ENCODE measurements at regions not wholly inside any gene's neighbourhood (a gene's known extent, or its start where the extent isn't known, plus 50 kb on each side); places are given as distances from the start of the nearest gene placed in this dataset.

DNA sequence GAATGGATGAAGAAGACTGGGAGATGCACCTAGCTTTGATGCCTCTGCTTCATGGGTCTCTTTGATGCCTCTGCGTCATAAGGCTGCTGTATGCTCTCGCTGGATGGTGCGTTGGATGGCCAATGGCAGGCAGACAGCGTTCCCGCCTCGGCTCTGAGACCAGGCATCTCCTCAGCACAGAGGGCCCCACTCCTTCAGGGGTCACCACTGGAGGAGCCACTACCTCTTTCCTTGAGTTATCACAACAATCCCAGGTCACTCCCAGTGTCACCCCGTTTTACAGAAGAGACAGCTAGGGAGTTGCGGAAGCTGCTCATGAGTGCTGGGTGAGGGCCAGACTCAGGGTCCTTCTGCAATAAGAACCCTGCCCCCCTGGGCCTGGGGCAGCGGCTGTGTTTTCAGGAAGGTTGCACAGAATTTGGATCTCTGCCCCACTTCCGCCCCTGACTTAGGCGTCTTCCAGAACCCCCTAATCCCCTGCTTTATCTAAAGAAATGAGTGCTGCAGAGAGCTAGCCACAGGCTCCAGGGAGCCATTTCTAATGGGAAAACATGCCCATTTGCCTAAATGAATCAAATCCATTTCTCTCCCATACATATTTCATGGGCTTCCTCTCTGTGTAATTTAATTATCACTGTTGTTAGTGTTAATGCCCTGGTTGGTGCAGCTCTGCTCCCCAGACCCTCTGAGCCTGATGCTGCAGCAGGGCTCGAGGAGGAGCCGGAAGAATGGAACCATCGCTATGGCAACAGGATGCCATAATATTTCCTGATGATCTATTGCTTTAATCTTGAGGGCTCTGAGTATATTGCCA lies 131.8 kb upstream of the HS6ST1 start:
- no peak for DNase-seq (ENCODE audit: low read depth in 2 of 2)

DNA sequence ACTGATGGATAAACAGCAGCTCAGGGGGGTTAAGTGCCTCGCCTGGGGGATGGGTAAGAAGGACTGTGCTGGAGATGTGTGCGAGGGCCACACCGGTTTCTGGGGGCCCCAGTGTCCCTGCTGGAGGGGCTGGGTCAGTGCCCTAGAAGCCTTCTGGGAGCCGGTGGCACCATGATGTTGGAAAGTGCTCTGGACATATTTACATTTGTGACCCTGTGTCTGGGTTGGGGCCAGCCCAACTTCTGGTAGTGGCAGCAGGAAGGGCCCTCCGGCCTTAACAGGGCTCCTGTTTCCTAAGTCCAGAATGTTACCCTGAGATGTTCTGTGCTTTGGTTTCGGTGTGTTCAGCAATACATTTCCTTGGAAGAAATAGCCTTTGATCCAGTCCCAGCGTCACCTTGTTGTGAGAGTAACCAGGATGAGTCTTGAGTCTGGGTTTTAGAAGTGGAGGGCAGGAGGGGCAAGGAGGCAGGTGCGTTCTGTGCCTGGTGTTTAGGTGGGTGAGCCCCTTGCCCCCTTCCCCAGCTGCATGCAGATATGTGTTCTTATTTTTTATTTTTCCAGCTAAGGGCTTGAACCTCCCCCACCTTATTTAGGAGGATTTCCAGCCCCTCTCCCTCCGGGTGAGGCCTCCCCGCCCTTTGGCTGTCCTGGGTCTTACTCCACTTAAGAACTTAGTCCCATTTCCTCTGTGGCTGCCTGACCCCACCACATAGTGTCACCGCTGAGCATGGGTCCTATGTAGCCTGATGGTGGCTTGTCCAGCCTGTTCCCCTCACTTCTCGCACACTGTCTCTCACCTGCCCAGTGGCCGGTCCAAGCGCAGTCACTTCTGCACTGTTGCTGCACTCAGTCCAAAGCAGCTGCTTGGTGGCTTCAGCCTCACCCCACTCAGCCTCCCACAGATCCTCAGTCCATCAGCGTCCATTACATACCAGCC lies 132.7 kb upstream of the HS6ST1 start:
- no peak for DNase-seq (ENCODE audit: low read depth in 2 of 2)

DNA sequence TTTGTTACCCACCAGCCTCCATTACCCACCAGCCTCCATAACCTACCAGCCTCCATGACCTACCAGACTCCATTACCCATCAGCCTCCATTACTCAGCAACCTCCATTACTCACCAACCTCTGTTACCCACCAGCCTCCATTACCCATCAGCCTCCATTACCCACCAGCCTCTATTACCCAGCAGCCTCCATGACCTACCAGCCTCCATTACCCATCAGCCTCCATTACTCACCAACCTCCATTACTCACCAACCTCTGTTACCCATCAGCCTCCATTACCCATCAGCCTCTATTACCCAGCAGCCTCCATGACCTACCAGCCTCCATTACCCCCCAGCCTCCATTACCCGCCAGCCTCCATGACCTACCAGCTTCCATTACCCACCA lies 133.3 kb upstream of the HS6ST1 start:
- DNase-seq (ENCODE audit: low read depth in 2 of 2) = no peak

DNA sequence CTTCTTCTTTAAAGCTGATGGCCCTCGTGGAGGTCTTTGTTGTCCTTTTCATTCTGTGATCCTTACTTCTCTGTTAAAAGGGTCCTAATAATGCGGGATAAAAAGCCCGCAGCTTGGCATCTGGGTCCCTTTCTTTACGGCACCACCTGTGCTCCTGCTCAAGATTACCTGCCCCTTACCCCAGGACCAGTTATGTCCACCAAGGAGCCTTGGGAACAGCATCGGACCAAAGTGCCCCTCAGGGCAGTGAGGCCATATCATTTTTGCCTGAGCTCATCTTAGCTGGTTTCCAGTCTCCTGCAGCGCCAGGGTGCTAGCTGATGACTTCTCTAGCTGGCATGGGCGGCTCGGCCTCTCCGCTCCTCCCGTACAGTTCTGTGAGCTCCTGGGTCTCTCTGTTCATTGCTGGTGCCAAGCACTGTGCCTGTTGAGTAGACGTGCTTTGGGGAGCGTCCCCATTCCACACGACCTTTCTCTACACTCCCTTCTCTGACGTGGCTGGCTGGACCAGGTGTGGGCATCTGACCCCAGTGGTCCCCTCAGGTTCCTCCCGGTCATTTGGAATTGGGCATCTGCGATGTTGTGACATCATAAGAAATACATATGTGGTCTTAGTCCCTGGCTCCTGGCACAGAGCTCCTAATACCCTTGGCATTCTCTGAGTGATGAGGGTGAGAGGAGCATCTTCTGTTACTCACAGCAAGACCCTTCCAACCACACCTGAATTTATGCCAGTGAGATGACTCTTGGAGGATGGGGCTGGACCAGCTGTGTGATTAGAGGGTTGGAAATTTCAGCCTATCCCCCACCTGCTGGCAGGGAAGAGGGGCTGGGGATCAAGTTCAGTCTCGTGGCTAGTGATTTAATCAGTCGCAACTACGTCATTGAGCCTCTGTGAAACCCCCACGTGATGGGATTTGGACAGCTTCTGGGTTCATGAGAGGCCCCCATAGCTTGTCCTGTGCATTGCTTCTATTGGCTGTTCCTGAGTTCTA lies 134.2 kb upstream of the HS6ST1 start:
- DNase-seq (ENCODE audit: low read depth in 2 of 2) = no peak

DNA sequence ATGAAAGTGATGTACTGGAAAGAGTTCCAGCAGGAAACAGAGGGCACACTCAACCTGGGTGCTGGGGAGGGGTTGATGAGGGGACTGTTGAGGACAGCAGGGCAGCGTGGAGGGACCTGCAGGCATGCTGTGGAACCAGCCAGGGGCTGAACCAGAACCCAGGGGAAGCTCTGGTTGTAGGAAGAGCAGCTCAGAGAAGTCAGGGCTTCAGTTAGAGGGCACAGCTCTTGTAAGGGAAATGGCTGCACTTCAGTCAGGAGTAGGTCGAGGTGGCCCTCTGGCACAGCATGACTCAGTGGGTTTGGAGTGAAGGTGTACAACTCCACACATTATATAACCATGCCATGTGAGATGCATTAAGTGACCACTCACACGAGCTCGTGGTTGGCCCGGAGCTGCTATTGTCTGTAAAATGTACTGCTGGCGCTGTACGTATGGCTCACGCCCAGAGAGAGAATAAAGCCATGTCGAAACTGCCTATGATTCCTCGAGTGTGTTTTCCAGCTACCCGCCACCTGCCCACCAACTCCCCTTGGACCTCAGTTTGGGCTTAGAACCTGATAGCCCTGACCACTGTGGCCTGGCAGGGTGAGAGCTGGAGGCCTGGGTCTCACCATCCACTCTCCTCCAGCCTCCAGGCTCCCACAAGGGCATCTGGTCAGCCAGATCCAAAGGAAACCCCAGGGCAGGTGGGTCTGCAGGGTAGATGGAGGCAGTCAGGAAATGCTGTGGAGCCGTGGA lies 136.5 kb upstream of the HS6ST1 start:
- no peak for DNase-seq (ENCODE audit: low read depth in 2 of 2)

DNA sequence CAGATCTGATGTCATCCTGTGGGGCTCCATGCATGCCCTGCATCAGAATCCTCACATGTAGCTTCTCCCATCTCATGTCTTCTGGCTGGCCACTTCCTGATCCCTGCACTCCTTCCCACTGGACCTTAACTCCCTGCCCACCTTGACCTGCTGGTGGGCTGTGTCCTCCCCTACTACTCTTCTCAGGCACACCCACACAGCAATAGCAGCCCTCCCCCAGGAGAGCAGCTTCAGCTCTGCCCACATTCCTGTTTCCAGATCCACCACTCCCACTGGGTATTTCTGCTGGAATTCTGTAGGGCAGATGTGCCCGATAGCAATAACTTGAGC lies 137.0 kb upstream of the HS6ST1 start:
- no peak for DNase-seq (ENCODE audit: low read depth in 2 of 2)

DNA sequence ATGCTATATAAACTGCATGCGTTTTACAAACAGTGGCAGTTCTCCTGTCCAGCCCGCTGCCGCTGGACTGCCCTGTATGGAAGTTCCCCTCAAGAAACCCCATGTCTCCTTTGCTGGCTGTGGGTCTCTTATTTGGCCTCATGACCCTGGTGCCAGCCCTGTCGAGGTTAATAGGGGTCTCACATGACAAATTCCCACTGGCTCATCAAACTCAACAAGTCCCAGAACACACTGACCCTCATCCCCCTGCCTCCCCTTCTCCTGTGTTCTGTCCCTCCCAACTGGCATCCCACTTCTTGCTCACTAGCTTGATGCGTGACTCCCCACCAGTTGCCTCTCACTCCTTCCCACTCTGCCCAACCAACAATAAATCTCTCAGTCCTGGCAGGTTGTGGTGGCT lies 137.6 kb upstream of the HS6ST1 start:
- no peak for DNase-seq (ENCODE audit: low read depth in 2 of 2)

DNA sequence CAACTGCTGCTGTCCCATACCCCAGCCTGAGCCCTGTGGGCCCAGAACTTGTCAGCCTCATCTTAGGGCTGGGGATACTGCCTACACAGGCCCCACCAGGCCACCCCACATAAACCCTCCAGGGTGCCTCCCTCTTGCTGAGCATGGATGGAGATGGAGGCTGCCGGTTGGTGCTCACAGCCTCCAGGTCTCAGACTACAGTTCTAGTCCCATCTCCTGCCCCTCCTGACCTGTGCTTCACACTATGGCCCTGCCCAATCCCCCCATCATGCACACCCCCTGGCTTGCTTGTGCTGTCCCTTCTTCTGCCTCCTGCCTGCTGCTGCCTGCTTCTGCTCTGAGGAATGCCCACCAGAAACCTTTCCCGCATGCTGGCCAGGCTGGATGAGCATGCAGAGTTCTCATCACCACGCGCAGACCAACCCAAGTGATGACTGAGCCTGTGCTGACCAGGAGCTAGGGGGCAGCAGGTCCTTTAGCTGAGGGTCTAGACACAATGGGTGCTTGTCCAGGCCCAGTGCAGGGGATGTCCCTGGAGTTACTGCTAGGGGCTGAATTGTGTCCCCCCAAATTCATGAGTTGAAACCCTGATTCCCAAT lies 138.4 kb upstream of the HS6ST1 start:
- DNase-seq (ENCODE audit: low read depth in 2 of 2) = no peak

DNA sequence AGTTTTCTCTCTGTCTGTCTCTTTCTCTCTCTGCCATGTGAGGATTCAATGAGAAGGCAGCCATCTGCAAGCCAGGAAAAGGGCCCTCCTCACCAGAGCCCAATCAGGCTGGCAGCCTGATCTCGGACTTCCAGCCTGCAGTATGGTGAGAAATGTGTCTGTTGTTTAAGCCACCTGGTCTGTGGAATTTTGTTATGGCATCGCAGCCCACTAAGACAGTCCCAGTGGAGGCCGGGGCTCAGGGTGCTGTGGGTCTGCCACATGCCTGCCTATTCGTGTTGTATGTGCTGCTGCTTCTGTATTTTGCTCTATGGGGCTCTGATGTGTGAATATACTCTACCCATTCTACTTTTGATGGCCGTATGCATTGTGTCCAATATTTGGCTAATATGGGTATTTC lies 139.0 kb upstream of the HS6ST1 start:
- no peak for DNase-seq (ENCODE audit: low read depth in 2 of 2)

DNA sequence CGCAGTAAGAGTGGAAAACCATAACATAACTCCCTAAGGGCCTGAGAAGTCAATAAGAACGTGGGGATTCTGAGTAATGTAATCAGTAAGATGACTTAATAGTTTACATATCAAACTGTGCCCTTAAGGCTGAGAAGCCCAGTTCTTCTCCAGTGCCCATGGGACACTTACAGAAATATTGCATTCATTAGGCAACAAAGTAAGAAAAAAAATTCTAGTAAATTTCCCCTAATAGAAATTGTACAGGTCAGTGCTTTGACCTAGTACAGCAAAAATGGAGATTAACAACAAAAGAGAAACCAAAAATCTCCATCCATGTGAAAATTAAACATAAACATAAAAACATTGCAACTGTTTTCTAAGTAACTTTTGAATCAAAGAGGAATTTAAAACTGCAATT lies 139.8 kb upstream of the HS6ST1 start:
- no peak for DNase-seq (ENCODE audit: low read depth in 2 of 2)

DNA sequence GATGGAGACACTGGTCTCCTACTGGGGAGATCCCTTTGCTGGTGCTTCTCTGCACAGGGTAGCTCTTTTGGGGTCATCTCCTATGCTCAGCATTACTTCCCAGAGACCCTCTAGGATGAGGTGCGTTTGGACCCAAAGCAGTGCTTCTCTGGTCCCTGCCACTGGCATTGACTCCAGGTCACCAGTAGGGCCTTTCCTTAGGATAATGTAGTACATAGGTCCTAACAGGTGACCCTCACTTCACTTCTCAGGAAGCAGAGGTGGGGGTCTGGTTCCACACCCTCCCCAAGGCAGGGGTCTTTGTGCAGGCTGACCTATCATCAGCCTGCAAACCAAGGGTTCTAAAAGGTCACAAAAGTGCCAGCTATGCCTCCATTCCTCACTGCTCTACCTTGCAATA lies 145.8 kb upstream of the HS6ST1 start:
- no peak for DNase-seq (ENCODE audit: low read depth in 2 of 2)

DNA sequence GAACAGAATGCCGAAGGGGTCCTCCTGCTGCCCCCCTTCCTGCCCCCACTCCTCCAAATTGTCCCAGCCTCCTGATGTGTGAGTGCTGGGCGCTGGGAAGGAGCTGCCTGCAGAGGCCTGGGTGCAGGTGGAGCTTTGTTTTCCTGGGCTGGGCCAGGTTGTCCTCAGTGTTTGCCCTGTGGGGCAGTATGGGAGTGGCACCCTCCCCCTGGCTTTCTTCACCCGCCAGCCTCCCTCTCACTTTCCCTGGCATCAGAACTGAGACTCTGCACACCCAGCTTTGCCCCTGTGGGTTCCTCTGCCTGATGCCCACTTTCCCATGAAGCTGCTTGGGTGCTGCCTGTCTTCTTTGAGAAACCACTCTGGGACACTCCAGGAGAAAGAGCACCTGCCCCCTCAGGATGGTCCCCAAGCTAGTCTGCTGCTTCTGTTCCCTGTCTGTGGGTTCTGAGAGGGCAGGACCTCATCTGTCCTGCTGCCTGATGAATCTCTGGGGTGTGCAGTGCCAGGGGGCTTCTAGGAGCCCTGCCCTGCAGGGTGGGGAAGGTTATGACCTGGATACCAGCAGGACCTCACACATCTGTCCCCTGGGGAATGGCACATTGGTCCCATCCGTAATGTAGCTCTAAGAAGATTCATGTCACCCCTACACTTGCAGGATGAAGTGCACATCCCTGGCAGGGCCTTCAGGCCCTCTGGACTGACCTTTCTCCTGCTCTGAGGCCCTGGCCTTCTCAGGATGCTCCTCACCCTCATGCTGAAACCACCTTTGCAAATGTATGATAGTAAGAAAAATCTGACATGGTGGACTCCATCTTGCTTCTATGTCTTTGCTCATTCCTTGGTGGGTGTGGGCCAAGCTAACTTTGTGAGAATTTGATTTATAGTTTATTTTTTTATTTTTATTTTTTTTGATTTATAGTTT lies 146.8 kb upstream of the HS6ST1 start:
- no peak for DNase-seq (ENCODE audit: low read depth in 2 of 2)

DNA sequence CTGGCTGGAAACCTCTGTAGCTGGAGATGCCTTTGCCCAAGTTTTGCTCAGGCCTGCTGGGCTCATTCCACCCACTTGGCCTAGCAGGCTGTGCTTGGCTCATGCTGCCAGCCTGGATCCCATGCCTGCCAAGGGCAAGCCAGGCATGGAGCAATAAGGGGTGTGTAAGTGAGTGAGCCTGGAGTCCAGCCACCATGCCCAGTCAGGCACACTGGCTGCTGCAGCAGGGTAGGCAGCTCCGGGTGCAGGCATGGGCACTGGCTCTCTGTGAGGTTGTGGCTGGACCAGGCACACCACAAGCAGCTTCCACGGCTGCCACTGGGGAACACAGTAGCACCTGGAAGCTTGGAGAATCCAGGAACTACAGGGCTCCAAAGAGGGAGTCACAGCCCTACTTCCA lies 147.7 kb upstream of the HS6ST1 start:
- DNase-seq (ENCODE audit: low read depth in 2 of 2) = no peak

DNA sequence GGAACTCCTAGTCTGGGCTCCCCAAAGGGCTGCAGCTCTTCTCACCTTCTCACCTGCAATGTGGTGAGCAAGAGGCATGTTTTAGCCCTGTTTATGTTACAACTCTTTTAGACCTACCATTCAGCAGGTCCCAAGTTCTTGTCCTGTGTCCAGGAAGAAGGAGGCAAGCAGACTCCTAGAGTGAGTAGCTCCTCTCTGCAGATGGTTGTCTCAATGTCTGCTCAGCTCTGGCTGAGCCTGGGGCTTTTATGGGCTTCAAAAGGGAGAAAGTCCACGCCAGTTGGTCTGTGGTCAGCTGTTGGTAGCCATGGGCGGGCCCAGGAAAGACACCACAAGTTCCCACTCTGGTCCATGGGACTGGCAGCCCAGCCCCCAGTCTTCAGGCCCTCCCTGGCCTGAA lies 148.1 kb upstream of the HS6ST1 start:
- DNase-seq (ENCODE audit: low read depth in 2 of 2) = no peak

DNA sequence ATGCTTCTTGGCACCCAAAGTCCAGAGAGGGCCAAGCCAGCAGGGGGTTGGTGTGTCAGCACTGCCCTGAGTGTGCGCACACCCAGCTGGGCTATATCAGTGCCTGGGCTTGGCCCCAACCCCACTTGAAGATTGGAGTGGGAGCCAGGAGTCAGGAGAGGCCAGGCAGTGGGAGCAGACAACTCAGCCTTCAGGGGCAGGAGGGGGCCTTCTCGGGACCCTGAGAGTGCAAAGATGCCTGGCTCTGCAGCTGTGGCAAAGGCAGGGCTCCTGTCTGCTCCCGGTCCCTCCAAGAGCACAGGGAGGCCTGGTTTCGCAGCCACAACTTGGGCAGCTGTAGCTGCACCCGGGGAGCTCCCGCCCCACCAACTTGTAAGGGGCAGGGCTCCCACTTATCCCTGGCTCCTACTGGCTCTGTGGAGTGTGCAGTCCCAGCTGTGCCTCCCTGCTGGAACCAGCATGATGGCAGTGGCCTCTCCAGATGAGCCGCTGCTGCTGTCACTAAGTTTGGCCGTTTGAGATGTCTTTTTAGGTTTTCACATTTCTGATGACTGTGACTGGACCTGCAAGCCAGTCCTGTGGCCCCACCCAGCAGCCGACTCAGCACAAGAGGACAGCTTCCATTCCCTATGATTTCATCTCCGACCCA lies 148.8 kb upstream of the HS6ST1 start:
- no peak for DNase-seq (ENCODE audit: low read depth in 2 of 2)

DNA sequence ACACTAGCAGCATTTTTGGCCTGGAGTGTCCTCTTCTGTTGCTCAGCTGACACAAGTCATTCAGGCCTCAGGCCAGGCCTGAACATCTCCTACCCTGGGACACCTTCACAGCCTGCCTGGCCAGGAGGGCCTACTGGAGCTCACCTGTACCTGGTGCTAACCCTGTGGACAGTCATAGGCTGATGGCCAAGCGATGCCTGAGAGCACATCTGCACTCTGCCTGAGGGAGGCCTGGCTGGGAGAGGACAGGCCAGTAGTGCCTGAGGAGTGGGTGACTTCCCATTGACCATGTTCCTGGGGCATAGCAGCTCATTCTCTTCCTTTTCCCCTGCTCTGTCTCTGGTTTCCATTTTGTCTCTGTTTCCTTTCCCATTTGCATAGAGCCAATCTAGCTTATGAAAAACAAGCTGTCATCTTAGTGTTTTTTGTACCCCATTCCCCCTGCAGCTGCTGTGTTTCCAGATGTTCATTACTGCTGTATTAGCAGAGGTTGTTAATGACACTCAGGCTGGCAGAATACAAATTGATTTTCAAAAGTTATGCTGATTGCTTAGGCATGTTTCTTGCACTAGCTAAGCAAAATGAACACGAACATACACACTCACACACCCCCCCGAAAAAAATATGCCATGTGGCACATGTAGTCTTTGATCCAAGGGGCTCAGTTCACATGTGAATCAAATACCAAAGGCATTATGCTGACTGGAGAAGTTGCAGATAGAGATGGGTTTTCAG lies 149.7 kb upstream of the HS6ST1 start:
- no peak for DNase-seq (ENCODE audit: low read depth in 2 of 2)

DNA sequence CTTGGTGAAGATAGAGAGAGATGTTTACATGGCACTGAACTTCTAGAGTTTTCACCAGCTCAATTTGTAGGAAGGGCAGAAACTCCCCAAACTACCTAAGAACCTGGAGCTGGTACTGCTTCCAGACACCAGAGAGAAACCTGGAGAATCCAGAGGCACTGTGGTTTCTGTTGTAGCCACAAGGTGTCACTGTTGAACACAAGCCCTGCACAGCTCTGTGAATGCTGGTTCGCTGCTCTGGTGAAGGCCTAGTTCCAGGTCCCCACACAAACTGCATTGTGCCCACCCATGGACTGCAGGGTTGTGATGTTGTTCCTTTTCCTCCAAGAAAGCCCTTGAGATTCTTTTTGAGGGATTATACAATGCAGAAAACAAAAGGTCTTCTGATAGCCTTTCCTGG lies 150.5 kb upstream of the HS6ST1 start:
- DNase-seq (ENCODE audit: low read depth in 2 of 2) = no peak

DNA sequence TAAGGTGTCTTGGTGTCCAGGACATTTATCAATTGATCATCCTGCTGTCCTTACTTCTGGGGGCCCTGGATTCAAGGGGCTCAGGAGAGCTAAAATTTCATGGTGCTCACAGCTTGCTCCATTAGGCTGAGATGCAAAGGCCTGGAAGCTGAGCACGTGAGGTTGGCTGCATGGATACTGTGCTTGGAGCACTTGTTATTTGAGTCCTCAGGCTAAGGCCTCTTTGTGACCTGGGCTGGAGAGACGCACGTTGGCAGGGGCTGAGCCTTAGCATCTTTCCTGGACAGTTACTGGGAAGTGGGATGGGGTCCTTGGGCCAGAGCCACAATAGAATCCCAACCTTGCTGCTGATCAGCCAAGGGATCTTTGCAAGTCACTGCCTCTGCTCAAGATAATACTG lies 151.2 kb upstream of the HS6ST1 start:
- no peak for DNase-seq (ENCODE audit: low read depth in 2 of 2)

DNA sequence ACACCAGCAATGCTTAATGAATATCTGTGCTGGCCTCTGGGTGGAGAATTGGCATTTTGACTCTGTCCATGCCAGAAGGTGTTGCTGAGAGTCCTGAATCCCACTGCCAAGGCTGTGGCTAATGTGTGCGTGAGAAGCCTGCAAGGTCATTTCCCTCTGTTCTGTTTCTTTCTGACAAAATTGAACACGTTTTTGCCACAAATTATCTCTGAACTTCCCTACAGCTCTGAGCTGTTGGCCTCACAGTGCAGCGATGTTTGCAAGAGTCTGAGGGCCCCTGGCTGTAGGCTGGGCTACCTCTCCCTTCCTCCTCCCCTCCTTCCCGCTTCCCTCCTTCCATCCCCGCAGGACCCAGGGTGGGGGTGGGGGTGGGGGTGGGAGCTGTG lies 154.1 kb upstream of the HS6ST1 start:
- DNase-seq (ENCODE audit: low read depth in 2 of 2) = no peak
